ENCODE measurements at regions not wholly inside any gene's neighbourhood (a gene's known extent, or its start where the extent isn't known, plus 50 kb on each side); places are given as distances from the start of the nearest gene placed in this dataset.

DNA sequence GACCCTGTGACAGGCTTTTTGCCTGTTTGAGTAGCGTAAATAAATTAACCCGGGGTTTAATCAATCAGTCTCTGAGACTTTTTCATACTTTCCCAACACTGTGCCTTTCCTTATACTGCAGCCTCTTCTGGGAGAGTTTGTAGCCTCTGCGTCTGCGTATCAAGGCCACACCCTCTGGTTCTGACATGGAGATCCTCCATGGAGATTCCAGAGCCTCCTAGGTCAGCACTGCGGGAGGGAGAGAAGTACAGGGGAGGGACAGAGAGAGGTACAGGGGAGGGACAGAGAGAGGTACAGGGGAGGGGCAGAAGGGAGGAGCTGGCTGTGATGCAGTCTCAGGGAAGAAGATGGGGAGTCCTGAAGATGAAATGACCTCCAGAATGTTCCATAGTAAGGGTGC lies 166.0 kb downstream of the ARL4C start:
- TF ChIP-seq, protein P1, sequence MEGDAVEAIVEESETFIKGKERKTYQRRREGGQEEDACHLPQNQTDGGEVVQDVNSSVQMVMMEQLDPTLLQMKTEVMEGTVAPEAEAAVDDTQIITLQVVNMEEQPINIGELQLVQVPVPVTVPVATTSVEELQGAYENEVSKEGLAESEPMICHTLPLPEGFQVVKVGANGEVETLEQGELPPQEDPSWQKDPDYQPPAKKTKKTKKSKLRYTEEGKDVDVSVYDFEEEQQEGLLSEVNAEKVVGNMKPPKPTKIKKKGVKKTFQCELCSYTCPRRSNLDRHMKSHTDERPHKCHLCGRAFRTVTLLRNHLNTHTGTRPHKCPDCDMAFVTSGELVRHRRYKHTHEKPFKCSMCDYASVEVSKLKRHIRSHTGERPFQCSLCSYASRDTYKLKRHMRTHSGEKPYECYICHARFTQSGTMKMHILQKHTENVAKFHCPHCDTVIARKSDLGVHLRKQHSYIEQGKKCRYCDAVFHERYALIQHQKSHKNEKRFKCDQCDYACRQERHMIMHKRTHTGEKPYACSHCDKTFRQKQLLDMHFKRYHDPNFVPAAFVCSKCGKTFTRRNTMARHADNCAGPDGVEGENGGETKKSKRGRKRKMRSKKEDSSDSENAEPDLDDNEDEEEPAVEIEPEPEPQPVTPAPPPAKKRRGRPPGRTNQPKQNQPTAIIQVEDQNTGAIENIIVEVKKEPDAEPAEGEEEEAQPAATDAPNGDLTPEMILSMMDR (conservative IDR thresholded peaks at IDR 0.05 in 1 of 2, IDR thresholded peaks at IDR 0.05 in 1 of 2; ENCODE audit: extremely low read depth in 1 of 2, insufficient read depth in 1 of 2, low read depth in 1 of 2, low read length in 2 of 2): no peak
- TF ChIP-seq EZH2 (IDR thresholded peaks at IDR 0.05; ENCODE audit: borderline replicate concordance, low read length): no peak
